ENCODE measurements at regions not wholly inside any gene's neighbourhood (a gene's known extent, or its start where the extent isn't known, plus 50 kb on each side); places are given as distances from the start of the nearest gene placed in this dataset.

- no peak for DNase-seq
Measured at GRCh38 chr18:22628795-22629510, 211.2 kb upstream of the CTAGE1 start.

DNA sequence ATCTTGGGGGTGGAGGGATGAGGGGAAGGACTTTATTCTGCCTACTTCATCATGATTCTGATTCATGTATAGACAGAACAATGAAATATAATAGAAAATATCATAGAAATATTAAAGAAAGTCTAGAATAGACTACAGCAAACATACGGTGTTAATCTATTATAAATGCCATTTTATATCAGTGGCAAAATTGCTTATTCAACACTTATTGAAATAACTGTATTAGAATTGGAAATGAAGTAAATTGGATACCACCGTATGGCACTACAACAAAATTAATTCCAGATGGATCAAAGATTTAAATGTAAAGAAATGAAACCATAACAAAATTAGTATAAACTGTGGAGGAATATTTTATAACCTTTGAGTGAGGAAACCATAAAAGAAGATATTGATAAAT lies 213.3 kb upstream of the CTAGE1 start:
- DNase-seq = no peak

DNA sequence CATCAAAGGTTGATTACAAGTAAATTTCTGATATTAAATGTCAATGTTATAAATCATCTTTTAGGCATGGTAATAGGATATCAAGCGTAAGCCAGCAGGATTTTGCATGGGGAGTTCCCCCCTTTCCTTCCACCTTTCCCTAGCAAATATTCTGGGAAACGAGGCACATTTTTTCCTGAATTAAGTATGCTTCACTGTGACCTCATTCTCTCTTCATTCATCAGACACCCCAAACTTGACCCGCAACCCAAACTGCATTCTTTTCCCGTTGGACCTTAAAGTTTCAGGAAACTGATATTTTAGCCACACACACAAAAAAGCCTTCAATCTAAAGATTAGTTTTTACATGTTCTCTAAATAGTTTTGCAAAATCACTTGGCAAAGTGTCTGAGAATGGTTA lies 214.5 kb upstream of the CTAGE1 start:
- no peak for DNase-seq

- no peak for DNase-seq
Measured at GRCh38 chr18:22634464-22634863, 216.7 kb upstream of the CTAGE1 start.

GRCh38 chr18:22637787-22638186 lies 220.1 kb upstream of the CTAGE1 start:
- DNase-seq = no peak

- DNase-seq = no peak
Measured at GRCh38 chr18:22639026-22639463, 221.3 kb upstream of the CTAGE1 start.

- DNase-seq = no peak
Measured at GRCh38 chr18:22639561-22639960, 221.8 kb upstream of the CTAGE1 start.

- DNase-seq = no peak
Measured at GRCh38 chr18:22640281-22640842, 222.6 kb upstream of the CTAGE1 start.

GRCh38 chr18:22641958-22642357 lies 224.2 kb upstream of the CTAGE1 start:
- no peak for DNase-seq

- no peak for DNase-seq
Measured at GRCh38 chr18:22643731-22644130, 226.0 kb upstream of the CTAGE1 start.

- DNase-seq = no peak
Measured at GRCh38 chr18:22650247-22650646, 232.5 kb upstream of the CTAGE1 start.

DNA sequence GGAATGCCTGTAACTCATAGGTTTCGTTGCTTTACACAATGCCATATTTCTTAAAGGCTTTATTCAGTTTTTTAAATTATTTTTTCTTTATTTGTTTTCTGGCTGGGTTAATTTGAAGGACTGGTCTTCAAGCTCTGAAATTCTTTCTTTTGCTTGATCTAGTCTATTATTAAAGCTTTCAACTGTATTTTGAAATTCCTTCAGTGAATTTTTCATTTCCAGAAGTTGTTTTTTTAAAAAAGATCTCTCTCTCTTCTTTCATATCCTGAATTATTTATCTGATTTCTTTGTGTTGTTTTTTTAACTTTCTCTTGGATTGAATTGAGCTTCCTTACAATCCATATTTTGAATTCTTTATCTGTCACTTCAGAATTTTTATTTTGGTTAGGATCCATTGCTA lies 239.9 kb upstream of the CTAGE1 start:
- DNase-seq = no peak

- DNase-seq = no peak
Measured at GRCh38 chr18:22658318-22658717, 240.6 kb upstream of the CTAGE1 start.

- DNase-seq = no peak
Measured at GRCh38 chr18:22663378-22663777, 245.7 kb upstream of the CTAGE1 start.

GRCh38 chr18:22666411-22666940 lies 248.8 kb upstream of the CTAGE1 start:
- DNase-seq = no peak

DNA sequence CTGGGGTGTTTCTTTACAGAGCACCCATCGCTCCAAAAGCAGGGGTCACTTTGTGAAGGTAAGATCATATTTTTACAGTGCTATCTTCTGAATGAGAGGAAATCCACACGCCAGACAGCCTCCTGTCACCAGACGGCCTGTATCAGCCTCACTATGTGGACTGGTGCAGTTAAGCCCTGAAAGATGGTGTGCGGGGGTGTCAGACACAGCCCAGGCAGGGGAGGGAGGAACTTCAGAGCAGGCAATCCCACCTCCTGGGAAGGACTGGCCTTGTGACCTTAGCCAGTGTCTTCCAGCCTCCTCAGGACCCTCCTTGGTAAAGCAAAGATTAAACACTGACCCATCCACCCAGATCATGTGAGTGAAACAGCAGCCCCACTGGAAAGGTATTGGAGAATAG lies 249.4 kb upstream of the CTAGE1 start:
- no peak for DNase-seq

DNA sequence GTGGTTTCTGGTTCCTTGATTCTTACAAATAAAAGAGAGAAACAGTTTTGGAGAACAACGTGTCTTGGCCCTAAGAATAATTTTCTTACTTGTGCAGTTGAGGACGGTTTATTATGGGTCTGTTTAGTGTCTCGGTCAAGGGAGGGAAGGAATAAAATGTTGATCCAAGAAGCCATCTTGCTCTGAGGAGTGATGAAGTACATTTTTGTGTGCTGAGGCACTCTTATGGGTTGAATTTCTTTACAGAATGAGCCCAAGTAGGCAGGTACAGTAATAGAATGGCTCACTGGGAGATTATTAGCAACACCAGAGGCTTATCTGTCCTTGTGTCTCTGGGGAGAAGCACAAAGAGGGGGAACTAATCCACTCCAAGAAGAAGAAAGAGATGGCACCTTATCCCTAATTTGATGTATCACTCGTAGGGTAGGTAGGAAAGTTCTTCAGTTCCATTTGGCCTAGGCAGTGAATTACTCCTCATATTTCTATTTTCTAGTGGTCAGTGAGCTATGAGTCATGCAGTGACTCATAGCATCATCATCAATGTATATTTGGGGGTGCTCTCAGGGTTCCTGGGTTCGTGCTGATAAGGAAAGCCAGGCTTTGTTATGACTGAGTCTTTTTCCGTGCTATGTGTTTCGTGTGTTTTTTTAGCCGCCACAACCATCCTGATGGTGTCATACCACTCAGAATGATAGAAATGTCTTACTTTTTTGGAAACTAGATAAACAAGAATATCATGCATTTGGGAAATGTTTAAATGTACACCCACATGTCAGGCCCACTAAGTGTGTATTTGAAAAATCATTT lies 250.1 kb upstream of the CTAGE1 start:
- no peak for DNase-seq

GRCh38 chr18:22668496-22668895 lies 250.8 kb upstream of the CTAGE1 start:
- DNase-seq = no peak

- DNase-seq = no peak
Measured at GRCh38 chr18:22670914-22671313, 253.2 kb upstream of the CTAGE1 start.

DNA sequence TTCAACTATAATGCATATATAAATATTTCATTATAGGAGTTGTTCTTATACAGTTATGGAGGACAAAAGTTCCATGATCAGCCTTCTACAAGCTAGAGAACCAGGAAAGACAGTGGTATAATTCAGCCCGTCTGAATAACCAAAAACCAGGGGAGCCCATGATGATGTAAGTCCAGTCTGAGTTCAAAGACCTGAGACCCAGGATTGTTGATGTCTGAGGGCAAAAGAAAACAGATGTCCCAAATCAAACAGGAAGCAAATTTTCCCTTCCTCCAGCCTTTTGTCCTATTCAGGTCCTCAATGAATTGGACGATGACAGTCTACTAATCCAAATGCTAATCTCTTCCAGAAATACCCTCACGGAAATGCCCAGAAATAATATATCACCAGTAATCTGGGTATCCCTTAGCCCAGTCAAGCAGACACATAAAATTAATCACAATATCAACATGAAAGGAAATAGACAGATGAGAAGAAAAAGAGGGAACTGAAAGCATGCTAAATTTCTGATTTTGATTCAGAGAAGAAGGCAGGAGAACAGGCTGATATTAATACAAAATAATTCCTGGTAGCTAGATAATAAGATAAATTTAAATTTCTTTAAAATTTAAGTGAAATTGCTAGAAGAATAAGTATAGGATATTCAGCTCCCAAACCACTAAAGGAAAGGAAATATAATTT lies 255.6 kb upstream of the CTAGE1 start:
- DNase-seq = no peak

DNA sequence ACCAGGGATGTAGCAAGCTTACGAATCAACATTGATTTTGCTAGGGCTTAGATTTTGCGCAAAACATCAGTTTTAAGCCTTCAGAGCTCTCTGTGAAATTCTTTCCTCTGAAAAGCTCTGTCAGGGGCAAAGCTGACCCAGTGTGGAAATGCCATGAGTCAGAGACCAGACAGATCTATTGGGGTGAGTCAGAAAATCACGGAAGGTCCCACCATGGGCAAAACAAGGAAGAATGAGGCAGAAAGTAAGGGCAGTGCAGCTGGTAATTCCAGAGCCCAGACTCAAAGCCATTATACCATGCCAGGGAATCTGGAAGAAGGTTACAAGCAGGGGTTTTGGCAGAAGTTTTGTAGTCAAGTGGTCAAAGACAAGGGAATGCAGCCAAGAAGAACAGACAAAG lies 256.6 kb upstream of the CTAGE1 start:
- DNase-seq = no peak

- DNase-seq = no peak
Measured at GRCh38 chr18:22675006-22675405, 257.3 kb upstream of the CTAGE1 start.

- no peak for DNase-seq
Measured at GRCh38 chr18:22676423-22676822, 256.7 kb upstream of the RBBP8 start.
